Cardiac muscle cell (in vitro differentiated cells and primary cell): ENCODE measurements at regions not wholly inside any gene's neighbourhood (a gene's known extent, or its start where the extent isn't known, plus 50 kb on each side); places are given as distances from the start of the nearest gene placed in this dataset.
"Not testable (repeated sequence)": the region's sequence is repeated elsewhere in the genome, so short reads cannot be mapped to it uniquely, and the experiment has no call there.

Experiments
- DNase-seq, 2 donors: peaks; one replicate each; pipeline versions ENCODE4 v3.0.0 to v3.0.0-alpha.2; 2010 to 2017; ENCODE audit warnings: low read depth in 1 of 2, low spot score in 1 of 2
- H3K27ac ChIP-seq: fragments of 200-600 bp; sonication (generic); 2 replicates; pipeline ENCODE4 v1.5.1; 2016
- H3K27me3 ChIP-seq: fragments of 200-600 bp; sonication (generic); 2 replicates; pipeline ENCODE4 v1.6.0; 2016; ENCODE audit warnings: control low read depth
- H3K36me3 ChIP-seq: fragments of 200-600 bp; sonication (generic); 2 replicates; pipeline ENCODE4 v1.5.1; 2016; ENCODE audit warnings: control low read depth
- H3K4me1 ChIP-seq: fragments of 200-600 bp; sonication (generic); 2 replicates; pipeline ENCODE4 v1.8.1; 2017; ENCODE audit warnings: low read depth, mild to moderate bottlenecking, mixed run types
- H3K4me3 ChIP-seq: fragments of 200-600 bp; sonication (generic); 2 replicates; pipeline ENCODE4 v1.5.1; 2016; ENCODE audit warnings: mild to moderate bottlenecking
- H3K9me3 ChIP-seq: fragments of 200-600 bp; sonication (generic); 2 replicates; pipeline ENCODE4 v1.5.1; 2017; ENCODE audit warnings: low read depth, mild to moderate bottlenecking, control low read depth
- TF ChIP-seq, protein P1 (sequence below): IDR thresholded peaks from 2 replicates; pipeline ENCODE4 v1.5.1; 2012; ENCODE audit warnings: low read depth, mild to moderate bottlenecking, low read length

DNA sequence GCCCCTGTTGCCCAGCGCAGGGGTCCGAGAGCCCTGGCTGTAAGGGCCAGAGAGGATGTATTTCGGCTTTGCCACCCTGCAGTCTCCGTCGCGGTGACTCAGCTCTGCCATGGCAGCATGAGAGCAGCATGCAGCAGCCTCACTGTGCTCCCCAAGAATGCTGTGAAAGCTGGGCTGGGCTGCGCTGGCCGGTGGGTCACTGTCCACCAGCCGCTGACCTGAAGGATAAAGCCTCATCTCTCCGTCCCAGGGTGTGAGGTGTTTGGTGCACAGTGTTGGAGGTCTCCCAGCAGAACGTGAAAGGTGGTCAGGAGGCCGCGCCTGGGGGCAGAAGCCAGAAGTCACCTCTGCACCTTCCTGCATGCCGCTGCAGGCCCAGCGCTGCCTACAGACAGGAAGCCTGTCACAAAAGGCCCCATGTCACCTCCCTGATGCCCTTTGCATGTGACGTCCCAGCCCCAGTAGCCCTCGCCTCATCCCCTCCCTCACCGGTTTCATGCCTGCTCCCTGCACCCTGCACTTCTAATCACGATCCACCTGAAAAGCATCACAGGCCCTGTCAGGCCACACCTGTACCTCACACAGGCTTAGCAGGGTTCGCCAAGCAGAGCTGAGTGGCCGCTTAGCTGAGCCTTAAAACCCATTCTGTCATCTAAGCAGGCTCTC lies 342.1 kb downstream of the EIPR1 start:
- no peak for DNase-seq
- H3K36me3 ChIP-seq = no peaks in the 10 kb centered on the region
- H3K9me3 ChIP-seq = no peaks in the 10 kb centered on the region
- H3K4me3 ChIP-seq = no peak overlapping the region
- no peak overlapping the region for H3K27ac ChIP-seq
- TF ChIP-seq, protein P1, sequence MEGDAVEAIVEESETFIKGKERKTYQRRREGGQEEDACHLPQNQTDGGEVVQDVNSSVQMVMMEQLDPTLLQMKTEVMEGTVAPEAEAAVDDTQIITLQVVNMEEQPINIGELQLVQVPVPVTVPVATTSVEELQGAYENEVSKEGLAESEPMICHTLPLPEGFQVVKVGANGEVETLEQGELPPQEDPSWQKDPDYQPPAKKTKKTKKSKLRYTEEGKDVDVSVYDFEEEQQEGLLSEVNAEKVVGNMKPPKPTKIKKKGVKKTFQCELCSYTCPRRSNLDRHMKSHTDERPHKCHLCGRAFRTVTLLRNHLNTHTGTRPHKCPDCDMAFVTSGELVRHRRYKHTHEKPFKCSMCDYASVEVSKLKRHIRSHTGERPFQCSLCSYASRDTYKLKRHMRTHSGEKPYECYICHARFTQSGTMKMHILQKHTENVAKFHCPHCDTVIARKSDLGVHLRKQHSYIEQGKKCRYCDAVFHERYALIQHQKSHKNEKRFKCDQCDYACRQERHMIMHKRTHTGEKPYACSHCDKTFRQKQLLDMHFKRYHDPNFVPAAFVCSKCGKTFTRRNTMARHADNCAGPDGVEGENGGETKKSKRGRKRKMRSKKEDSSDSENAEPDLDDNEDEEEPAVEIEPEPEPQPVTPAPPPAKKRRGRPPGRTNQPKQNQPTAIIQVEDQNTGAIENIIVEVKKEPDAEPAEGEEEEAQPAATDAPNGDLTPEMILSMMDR = no peak
- no peaks in the 10 kb centered on the region for H3K4me1 ChIP-seq
- H3K27me3 ChIP-seq = no peaks in the 10 kb centered on the region

DNA sequence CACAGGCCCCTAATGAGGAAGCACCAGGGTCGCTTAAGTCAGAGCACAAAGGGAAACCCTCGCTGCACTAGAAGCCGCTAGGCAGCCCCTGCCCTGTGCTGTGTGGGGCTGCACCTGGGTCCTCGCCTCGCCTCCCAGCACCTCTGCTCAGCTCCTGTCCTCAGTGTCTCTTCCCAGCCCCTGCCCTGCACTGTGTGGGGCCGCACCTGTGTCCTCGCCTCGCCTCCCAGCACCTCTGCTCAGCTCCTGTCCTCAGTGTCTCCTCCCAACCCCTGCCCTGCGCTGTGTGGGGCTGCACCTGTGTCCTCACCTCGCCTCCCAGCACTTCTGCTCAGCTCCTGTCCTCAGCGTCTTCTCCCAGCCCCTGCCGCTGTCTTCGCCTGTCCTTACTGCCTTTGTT lies 342.8 kb downstream of the EIPR1 start:
- Histone ChIP-seq H3K9me3 (no peaks in the 10 kb centered on the region), H3K27ac (no peak overlapping the region), H3K27me3 (no peaks in the 10 kb centered on the region), H3K36me3 (no peaks in the 10 kb centered on the region), H3K4me1 (no peaks in the 10 kb centered on the region), H3K4me3 (no peak overlapping the region)
- TF ChIP-seq, protein P1 = no peak
- DNase-seq = no peak

- Histone ChIP-seq H3K27ac (no peak overlapping the region), H3K27me3 (no peaks in the 10 kb centered on the region), H3K36me3 (no peaks in the 10 kb centered on the region), H3K4me1 (no peaks in the 10 kb centered on the region), H3K9me3 (no peaks in the 10 kb centered on the region), H3K4me3 (no peak overlapping the region)
- TF ChIP-seq, protein P1 = no peak
- no peak for DNase-seq
Observed at GRCh38 chr2:3034396-3034795, 343.2 kb downstream of the EIPR1 start.

GRCh38 chr2:3033315-3033714 lies 344.3 kb downstream of the EIPR1 start:
- H3K36me3 ChIP-seq = no peaks in the 10 kb centered on the region
- TF ChIP-seq, protein P1 = no peak
- no peak overlapping the region for H3K4me3 ChIP-seq
- H3K27ac ChIP-seq = no peak overlapping the region
- no peaks in the 10 kb centered on the region for H3K4me1 ChIP-seq
- H3K9me3 ChIP-seq = no peaks in the 10 kb centered on the region
- no peaks in the 10 kb centered on the region for H3K27me3 ChIP-seq
- no peak for DNase-seq

DNA sequence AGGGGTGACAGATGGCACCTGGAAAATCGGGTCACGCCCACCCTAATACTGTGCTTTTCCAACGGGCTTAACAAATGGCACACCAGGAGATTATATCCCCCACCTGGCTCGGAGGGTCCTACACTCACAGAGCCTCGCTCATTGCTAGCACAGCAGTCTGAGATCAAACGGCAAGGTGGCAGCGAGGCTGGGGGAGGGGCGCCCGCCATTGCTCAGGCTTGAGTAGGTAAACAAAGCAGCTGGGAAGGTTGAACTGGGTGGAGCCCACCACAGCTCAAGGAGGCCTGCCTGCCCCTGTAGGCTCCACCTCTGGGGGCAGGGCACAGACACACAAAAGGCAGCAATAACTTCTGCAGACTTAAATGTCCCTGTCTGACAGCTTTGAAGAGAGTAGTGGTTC lies 346.8 kb downstream of the EIPR1 start:
- not testable (repeated sequence) for H3K4me1 ChIP-seq, H3K27me3 ChIP-seq, DNase-seq, H3K4me3 ChIP-seq, H3K9me3 ChIP-seq, H3K27ac ChIP-seq, H3K36me3 ChIP-seq

DNA sequence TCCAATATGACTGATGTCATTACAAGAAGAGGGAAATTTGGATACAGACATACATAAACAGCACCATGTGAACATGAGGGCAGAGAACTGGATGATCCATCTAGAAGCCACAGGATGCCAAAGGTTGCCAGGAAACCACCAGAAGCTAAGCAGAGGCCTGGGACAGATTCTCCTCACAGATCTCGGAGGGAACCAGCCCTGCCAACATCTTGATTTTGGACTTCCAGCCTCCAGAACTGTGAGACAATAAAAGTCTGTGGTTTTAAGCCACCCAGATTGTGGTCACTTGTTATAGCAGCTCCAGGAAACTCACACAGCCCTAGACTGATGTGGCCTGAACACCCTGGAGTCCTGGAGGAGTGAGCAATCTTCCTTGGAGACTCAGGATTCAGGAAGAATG lies 351.6 kb downstream of the EIPR1 start:
- no peak overlapping the region for H3K4me3 ChIP-seq
- H3K27me3 ChIP-seq = no peaks in the 10 kb centered on the region
- no peak overlapping the region for H3K27ac ChIP-seq
- no peaks in the 10 kb centered on the region for H3K36me3 ChIP-seq
- H3K4me1 ChIP-seq = no peaks in the 10 kb centered on the region
- TF ChIP-seq, protein P1 = no peak
- no peak for DNase-seq
- no peaks in the 10 kb centered on the region for H3K9me3 ChIP-seq
